PFSK-1 (cell line): ENCODE measurements at regions not wholly inside any gene's neighbourhood (a gene's known extent, or its start where the extent isn't known, plus 50 kb on each side); places are given as distances from the start of the nearest gene placed in this dataset.

Source experiments
- POLR2AphosphoS5 ChIP-seq: IDR thresholded peaks from 2 replicates; pipeline ENCODE4 v1.6.1; 2012; ENCODE audit warnings: low read depth, mild to moderate bottlenecking, control low read depth, low read length, moderate library complexity
- REST ChIP-seq, 2 experiments: IDR thresholded peaks; 2 replicates each; pipeline versions ENCODE4 v1.6.1 to v1.8.0; 2011 to 2012; ENCODE audit warnings: low read depth in 2 of 2, low read length in 2 of 2, control low read depth in 1 of 2, inconsistent platforms in 1 of 2, mild to moderate bottlenecking in 1 of 2, moderate library complexity in 1 of 2; ENCODE audit not compliant: insufficient read depth in 1 of 2
- SIN3A ChIP-seq: IDR thresholded peaks from 2 replicates; pipeline ENCODE4 v1.6.1; 2012; ENCODE audit warnings: mild to moderate bottlenecking, low read length, moderate library complexity, borderline replicate concordance; ENCODE audit not compliant: insufficient read depth
- TAF1 ChIP-seq: IDR thresholded peaks from 2 replicates; pipeline ENCODE4 v1.6.1; 2012; ENCODE audit warnings: low read length, control low read depth, borderline replicate concordance; ENCODE audit not compliant: insufficient read depth

- TF ChIP-seq POLR2AphosphoS5 = no peak
- TF ChIP-seq REST (IDR thresholded peaks at IDR 0.05; ENCODE audit: insufficient read depth in 1 of 2, low read depth in 2 of 2, low read length in 2 of 2) = no peak
- no peak for TF ChIP-seq TAF1
- TF ChIP-seq SIN3A = no peak
Measured at GRCh38 chrX:131703646-131704045, 159.8 kb downstream of the OR13H1 start.
